Activated CD8-positive, alpha-beta memory T cell treated with anti-CD3 and anti-CD28 coated beads for 36 hours (primary cell): ENCODE measurements at regions not wholly inside any gene's neighbourhood (a gene's known extent, or its start where the extent isn't known, plus 50 kb on each side); places are given as distances from the start of the nearest gene placed in this dataset.

Source experiments
- CTCF ChIA-PET: fragments of 350-600 bp; sonication (Branson Sonifier 250); formaldehyde crosslinking; loops from one replicate; lab custom pipeline; 2021; ENCODE audit warnings: antibody characterized with exemption; lab: Charles Lee
- POLR2A ChIA-PET: fragments of 350-600 bp; sonication (Branson Sonifier 250); formaldehyde crosslinking; loops from one replicate; lab custom pipeline; 2021; ENCODE audit warnings: antibody characterized with exemption; lab: Charles Lee

GRCh38 chr3:117723825-117724224 lies 1014.2 kb downstream of the TUSC7 start:
- ChIA-PET CTCF (no interaction called here), POLR2A (no interaction called here)

GRCh38 chr3:117725314-117725713 lies 1015.7 kb downstream of the TUSC7 start:
- ChIA-PET CTCF (no interaction called here), POLR2A (no interaction called here)

DNA sequence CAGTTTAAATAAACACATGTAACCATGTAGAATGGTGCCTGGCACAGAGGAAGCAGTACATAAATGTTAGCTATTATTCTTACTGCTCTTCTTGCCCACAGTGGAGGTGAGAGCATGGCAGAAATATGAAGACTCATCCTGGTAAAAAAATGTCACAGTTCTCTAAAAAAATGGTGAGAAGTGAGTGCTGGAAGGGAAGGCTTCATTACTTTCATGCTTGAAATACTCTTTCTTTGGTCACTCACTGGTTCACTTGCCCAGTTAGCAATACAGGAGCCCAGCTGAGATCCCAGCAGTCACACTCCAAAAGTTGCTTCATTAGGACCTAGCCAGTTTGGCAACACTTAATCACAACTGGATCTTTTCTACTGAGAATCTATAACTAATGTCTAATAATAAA lies 1017.2 kb downstream of the TUSC7 start:
- ChIA-PET POLR2A (no interaction called here), CTCF (no interaction called here)

- ChIA-PET POLR2A (no interaction called here), CTCF (no interaction called here)
Observed at GRCh38 chr3:117728226-117728625, 1018.6 kb downstream of the TUSC7 start.

- POLR2A ChIA-PET = no interaction called here
- CTCF ChIA-PET = no interaction called here
Observed at GRCh38 chr3:117734496-117734895, 1024.9 kb downstream of the TUSC7 start.

- POLR2A ChIA-PET = no interaction called here
- CTCF ChIA-PET = no interaction called here
Observed at GRCh38 chr3:117735481-117736101, 1026.0 kb downstream of the TUSC7 start.

GRCh38 chr3:117736846-117737245 lies 1027.3 kb downstream of the TUSC7 start:
- CTCF ChIA-PET = no interaction called here

GRCh38 chr3:117743993-117744392 lies 1034.4 kb downstream of the TUSC7 start:
- POLR2A ChIA-PET = no interaction called here

More at GRCh38 chr3:117736846-117737245, 1027.3 kb downstream of the TUSC7 start:
- POLR2A ChIA-PET = no interaction called here

GRCh38 chr3:117744935-117745334 lies 1035.4 kb downstream of the TUSC7 start:
- ChIA-PET CTCF (no interaction called here), POLR2A (no interaction called here)

More at GRCh38 chr3:117743993-117744392, 1034.4 kb downstream of the TUSC7 start:
- CTCF ChIA-PET = no interaction called here

DNA sequence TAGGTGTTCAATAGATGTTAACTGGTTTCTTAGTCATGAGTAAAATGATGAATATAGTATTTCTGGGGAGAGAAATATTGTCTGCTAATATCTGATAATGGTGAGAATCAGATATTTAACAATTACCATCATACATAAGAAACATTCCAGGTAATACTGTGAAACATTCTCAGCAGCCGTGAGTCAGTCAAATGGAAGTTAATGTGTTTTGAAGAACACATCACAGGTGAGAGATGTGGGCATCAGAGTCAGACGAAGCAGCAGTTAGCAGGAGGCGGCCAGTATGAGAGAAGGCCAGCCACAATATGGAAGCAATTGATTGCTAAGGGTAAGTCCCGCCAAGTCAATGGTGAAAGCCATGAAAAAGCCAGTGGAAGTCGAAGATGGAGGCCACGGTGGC lies 1035.9 kb downstream of the TUSC7 start:
- POLR2A ChIA-PET = no interaction called here
- CTCF ChIA-PET = no interaction called here

DNA sequence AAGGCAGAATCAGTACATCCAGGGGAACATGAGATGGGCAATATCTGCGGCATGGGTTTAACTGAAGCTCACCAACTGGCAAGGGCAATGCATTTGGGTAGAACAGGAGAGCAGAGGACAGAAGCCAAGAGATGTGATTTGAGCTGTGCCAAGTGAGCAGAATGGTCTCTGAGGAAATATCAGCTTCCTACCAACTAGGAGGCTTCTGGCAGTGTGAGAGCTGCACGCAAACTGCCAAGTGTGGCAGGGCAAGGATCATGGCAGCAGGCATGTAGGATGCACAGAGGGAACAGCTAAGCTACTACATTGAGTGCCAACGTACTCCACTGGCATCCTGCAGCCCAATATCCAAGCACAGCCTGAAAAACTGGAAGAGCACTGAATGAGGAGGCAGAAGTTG lies 1036.5 kb downstream of the TUSC7 start:
- ChIA-PET CTCF (no interaction called here), POLR2A (no interaction called here)

GRCh38 chr3:117748131-117748530 lies 1038.6 kb downstream of the TUSC7 start:
- CTCF ChIA-PET = no interaction called here

GRCh38 chr3:117750674-117751269 lies 1041.2 kb downstream of the TUSC7 start:
- POLR2A ChIA-PET = no interaction called here

More at GRCh38 chr3:117748131-117748530, 1038.6 kb downstream of the TUSC7 start:
- POLR2A ChIA-PET = no interaction called here

DNA sequence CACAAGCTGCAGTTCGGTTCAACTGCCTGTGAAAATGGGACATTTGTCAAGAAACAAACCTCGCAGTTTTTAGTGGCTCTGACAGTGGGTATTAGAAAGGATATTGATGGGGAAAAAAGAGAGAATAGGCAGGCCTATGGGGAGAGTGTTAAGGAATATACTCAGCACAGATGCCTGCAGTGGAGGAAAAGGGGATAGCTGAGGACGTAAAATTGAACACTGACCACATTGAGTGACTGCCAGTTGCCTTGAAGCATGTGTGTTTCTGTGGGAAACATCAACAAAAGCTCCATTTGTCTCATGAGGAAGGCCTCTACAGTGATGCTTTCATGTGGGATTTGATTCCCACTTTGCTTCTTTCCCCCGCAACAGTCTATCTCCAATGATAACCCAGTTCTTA lies 1042.1 kb downstream of the TUSC7 start:
- ChIA-PET CTCF (no interaction called here), POLR2A (no interaction called here)

More at GRCh38 chr3:117750674-117751269, 1041.2 kb downstream of the TUSC7 start:
- CTCF ChIA-PET = no interaction called here

- ChIA-PET CTCF (no interaction called here), POLR2A (no interaction called here)
Observed at GRCh38 chr3:117752984-117753717, 1043.6 kb downstream of the TUSC7 start.

- ChIA-PET POLR2A (no interaction called here), CTCF (no interaction called here)
Observed at GRCh38 chr3:117754058-117754457, 1044.5 kb downstream of the TUSC7 start.

DNA sequence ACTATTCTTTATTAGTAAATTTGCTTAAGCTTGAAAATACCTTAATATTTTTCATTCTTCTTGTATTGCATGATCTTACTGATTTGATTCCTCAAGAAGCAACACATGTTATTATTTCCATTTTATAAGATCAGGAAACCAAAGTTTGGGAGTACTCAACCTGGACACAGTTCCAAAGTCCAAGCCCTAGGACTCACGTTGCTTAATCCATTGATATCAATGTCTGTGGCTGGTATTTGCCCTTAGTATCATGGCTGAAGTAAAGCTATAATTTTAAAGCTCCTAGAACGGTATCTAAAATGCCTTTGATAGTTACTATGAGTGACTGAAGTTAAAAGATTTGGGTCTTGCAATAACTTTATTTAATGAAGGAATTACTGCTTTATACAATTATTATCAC lies 1045.3 kb downstream of the TUSC7 start:
- ChIA-PET POLR2A (no interaction called here), CTCF (no interaction called here)

- ChIA-PET CTCF (no interaction called here), POLR2A (no interaction called here)
Observed at GRCh38 chr3:117756563-117756962, 1047.0 kb downstream of the TUSC7 start.

DNA sequence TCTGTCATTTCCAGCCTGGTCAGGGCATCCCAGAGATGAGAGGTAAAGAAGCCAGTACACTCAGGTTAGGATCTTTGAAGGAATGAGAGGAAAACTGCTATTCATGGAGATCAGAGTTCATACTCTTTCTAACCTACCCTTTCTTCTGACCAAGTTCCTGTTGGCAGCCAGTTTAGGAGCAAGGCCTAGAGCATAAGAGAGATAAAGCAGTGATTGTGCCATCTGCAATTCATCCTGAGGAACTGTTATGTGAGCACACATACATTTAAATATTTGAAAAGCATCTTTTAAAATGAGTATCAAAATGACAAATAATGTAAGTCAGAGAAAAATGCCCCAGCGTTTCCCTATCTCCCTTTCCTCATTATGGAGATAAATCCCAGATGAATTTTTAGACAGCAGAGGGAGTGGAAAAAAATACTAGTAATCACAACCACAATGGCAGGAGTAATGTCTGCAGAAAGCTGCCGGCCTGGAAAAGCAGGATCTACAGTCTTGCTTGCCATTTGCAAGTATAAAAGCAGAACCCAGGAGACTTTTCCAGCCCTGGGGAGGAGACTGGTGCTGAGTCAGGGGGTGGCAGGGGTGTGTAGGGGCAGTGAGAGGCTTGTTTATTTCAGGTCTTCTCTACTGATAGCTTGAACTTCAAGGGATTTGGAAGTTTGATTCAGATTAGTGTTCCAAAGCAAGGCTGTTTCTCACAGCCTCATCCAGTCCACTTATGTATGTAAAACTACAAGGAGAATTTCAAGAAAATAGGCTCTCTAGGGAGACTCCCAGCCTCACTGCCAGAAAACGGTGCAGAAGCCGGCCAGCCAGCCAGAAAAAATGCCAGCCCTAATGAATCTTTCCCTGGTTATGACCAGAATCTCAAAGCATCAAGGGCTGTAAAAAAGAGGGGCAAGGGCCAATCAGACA lies 1052.4 kb downstream of the TUSC7 start:
- ChIA-PET CTCF (no interaction called here), POLR2A (no interaction called here)

DNA sequence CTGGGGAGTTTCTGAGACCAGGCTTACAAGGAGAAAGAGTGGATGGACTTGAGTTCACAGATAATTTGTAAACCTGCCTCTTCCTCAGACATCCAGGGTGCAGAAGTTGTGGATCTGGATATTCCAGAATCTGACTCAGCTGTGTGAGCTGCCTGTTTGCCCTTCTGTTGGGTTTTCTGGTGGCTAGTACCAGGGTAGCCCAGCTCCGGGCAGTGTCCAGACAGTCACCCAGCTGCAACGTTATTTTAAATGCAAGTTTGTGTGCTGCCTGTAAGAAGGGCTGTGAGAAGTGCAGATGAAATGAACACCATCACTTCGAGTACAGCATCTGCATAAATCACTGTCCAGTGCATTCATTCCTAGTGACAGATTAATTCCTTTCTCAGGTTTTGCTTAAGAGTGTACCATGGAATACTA lies 1053.0 kb downstream of the TUSC7 start:
- ChIA-PET POLR2A (no interaction called here), CTCF (no interaction called here)
